GM12864 (cell line): ENCODE measurements at regions not wholly inside any gene's neighbourhood (a gene's known extent, or its start where the extent isn't known, plus 50 kb on each side); places are given as distances from the start of the nearest gene placed in this dataset.

Experiments
- DNase-seq: peaks from one replicate; pipeline ENCODE4 v3.0.0-alpha.2; 2011; ENCODE audit warnings: low read depth
- H3K4me3 ChIP-seq: 2 replicates; pipeline ENCODE4 v1.5.1; 2011; ENCODE audit warnings: mild to moderate bottlenecking, low read depth, low read length, control low read depth
- CTCF ChIP-seq: IDR thresholded peaks from 2 replicates; pipeline ENCODE4 v1.5.1; 2011; ENCODE audit warnings: low read depth, mild to moderate bottlenecking, moderate library complexity, low read length, control low read depth, inconsistent platforms; ENCODE audit errors: missing control alignments

- no peak for TF ChIP-seq CTCF
- no peak for DNase-seq
- no peak overlapping the region for H3K4me3 ChIP-seq
Observed at GRCh38 chr13:103236213-103236612, 170.0 kb upstream of the SLC10A2 start.

- TF ChIP-seq CTCF = no peak
- no peak for DNase-seq
- H3K4me3 ChIP-seq = no peak overlapping the region
Observed at GRCh38 chr13:103229674-103230073, 163.5 kb upstream of the SLC10A2 start.

- no peak for TF ChIP-seq CTCF
- DNase-seq = no peak
- no peak overlapping the region for H3K4me3 ChIP-seq
Observed at GRCh38 chr13:103224804-103225203, 158.6 kb upstream of the SLC10A2 start.

- DNase-seq = no peak
- no peak for TF ChIP-seq CTCF
- no peak overlapping the region for H3K4me3 ChIP-seq
Observed at GRCh38 chr13:103222683-103223082, 156.5 kb upstream of the SLC10A2 start.

- no peak for DNase-seq
- no peak for TF ChIP-seq CTCF
- H3K4me3 ChIP-seq = no peak overlapping the region
Observed at GRCh38 chr13:103218253-103218652, 152.0 kb upstream of the SLC10A2 start.

GRCh38 chr13:103213152-103213551 lies 146.9 kb upstream of the SLC10A2 start:
- TF ChIP-seq CTCF = no peak
- no peak overlapping the region for H3K4me3 ChIP-seq
- DNase-seq = no peak

- DNase-seq = no peak
- no peak for TF ChIP-seq CTCF
- H3K4me3 ChIP-seq = no peak overlapping the region
Observed at GRCh38 chr13:103210348-103210747, 144.1 kb upstream of the SLC10A2 start.
